ENCODE measurements at regions not wholly inside any gene's neighbourhood (a gene's known extent, or its start where the extent isn't known, plus 50 kb on each side); places are given as distances from the start of the nearest gene placed in this dataset.
"Not testable (repeated sequence)": the region's sequence is repeated elsewhere in the genome, so short reads cannot be mapped to it uniquely, and the experiment has no call there.

- CTCF ChIA-PET: no interaction called here
- DNase-seq (ENCODE audit: low read depth, low spot score): no peak
These were observed 443.4 kb downstream of the BCAT1 start for GRCh38 chr12:24505366-24506015.

GRCh38 chr12:24503477-24503876 is 445.4 kb downstream of the BCAT1 start:
- H3K4me3 ChIP-seq (ENCODE audit: low read depth in 2 of 2, low read length in 2 of 2); POLR2A ChIA-PET; in situ Hi-C loops (cut with HindIII; ENCODE audit: low pct_unique_long_range_greater_than_20kb, low sequenced_read_pairs); H3K27me3 ChIP-seq (ENCODE audit: control insufficient read depth, insufficient read depth, low read length); intact Hi-C loops (cut with micrococcal nuclease; ENCODE audit: unreplicated experiment); H3K36me3 ChIP-seq (ENCODE audit: control insufficient read depth, insufficient read depth, low read length); DNase-seq (ENCODE audit: low read depth, low spot score); ATAC-seq; CTCF ChIA-PET; H3K9me3 ChIP-seq (ENCODE audit: control insufficient read depth, insufficient read depth, low read depth, low read length); H3K4me1 ChIP-seq (ENCODE audit: control insufficient read depth, insufficient read depth, low read length); H3K27ac ChIP-seq (ENCODE audit: low read length); BruUV-seq (replicated peaks): not testable (repeated sequence)

More at GRCh38 chr12:24505366-24506015, 443.4 kb downstream of the BCAT1 start:
- intact Hi-C loops (cut with micrococcal nuclease; ENCODE audit: unreplicated experiment) (no loop called here), in situ Hi-C loops (cut with HindIII; ENCODE audit: low pct_unique_long_range_greater_than_20kb, low sequenced_read_pairs) (no loop called here)
- Histone ChIP-seq H3K27me3 (ENCODE audit: control insufficient read depth, insufficient read depth, low read length) (no peaks in the 10 kb centered on the region), H3K27ac (ENCODE audit: low read length) (no peak overlapping the region), H3K36me3 (ENCODE audit: control insufficient read depth, insufficient read depth, low read length) (no peaks in the 10 kb centered on the region), H3K4me3 (ENCODE audit: low read depth in 2 of 2, low read length in 2 of 2) (no peak overlapping the region), H3K4me1 (ENCODE audit: control insufficient read depth, insufficient read depth, low read length) (no peaks in the 10 kb centered on the region), H3K9me3 (ENCODE audit: control insufficient read depth, insufficient read depth, low read depth, low read length) (no peaks in the 10 kb centered on the region)
- no peak for ATAC-seq
- TF ChIP-seq POLR2AphosphoS5 (IDR thresholded peaks at IDR 0.05; ENCODE audit: low read depth, low read length) (no peak), SIN3A (IDR thresholded peaks at IDR 0.05; ENCODE audit: borderline replicate concordance, insufficient read depth, low read depth, low read length) (no peak), CTCF (IDR thresholded peaks at IDR 0.05) (no peak), TCF7L2 (IDR thresholded peaks at IDR 0.05; ENCODE audit: low read depth, low read length) (no peak), REST (IDR thresholded peaks at IDR 0.05; ENCODE audit: insufficient read depth in 1 of 2, low read depth in 2 of 2, low read length in 1 of 2) (no peak)
- POLR2A ChIA-PET: no interaction called here
- no TSS peak for BruUV-seq (replicated peaks)

- no TSS peak for BruUV-seq (replicated peaks)
- in situ Hi-C loops (cut with HindIII; ENCODE audit: low pct_unique_long_range_greater_than_20kb, low sequenced_read_pairs) (no loop called here), intact Hi-C loops (cut with micrococcal nuclease; ENCODE audit: unreplicated experiment) (no loop called here)
- no peak for ATAC-seq
- Histone ChIP-seq H3K4me1 (ENCODE audit: control insufficient read depth, insufficient read depth, low read length) (no peaks in the 10 kb centered on the region), H3K36me3 (ENCODE audit: control insufficient read depth, insufficient read depth, low read length) (no peaks in the 10 kb centered on the region), H3K4me3 (ENCODE audit: low read depth in 2 of 2, low read length in 2 of 2) (no peak overlapping the region), H3K27me3 (ENCODE audit: control insufficient read depth, insufficient read depth, low read length) (no peaks in the 10 kb centered on the region), H3K27ac (ENCODE audit: low read length) (no peak overlapping the region), H3K9me3 (ENCODE audit: control insufficient read depth, insufficient read depth, low read depth, low read length) (no peaks in the 10 kb centered on the region)
- ChIA-PET CTCF (no interaction called here), POLR2A (no interaction called here)
- TF ChIP-seq REST (IDR thresholded peaks at IDR 0.05; ENCODE audit: insufficient read depth in 1 of 2, low read depth in 2 of 2, low read length in 1 of 2): no peak
- TF ChIP-seq CTCF (IDR thresholded peaks at IDR 0.05): no peak
- no peak for TF ChIP-seq TCF7L2 (IDR thresholded peaks at IDR 0.05; ENCODE audit: low read depth, low read length)
- TF ChIP-seq POLR2AphosphoS5 (IDR thresholded peaks at IDR 0.05; ENCODE audit: low read depth, low read length): no peak
- no peak for TF ChIP-seq SIN3A (IDR thresholded peaks at IDR 0.05; ENCODE audit: borderline replicate concordance, insufficient read depth, low read depth, low read length)
- DNase-seq (ENCODE audit: low read depth, low spot score): no peak
These were observed 448.1 kb downstream of the BCAT1 start for GRCh38 chr12:24500831-24501230.

Measured in Panc1 (cell line).